HUES6 (cell line): ENCODE measurements at regions not wholly inside any gene's neighbourhood (a gene's known extent, or its start where the extent isn't known, plus 50 kb on each side); places are given as distances from the start of the nearest gene placed in this dataset.
"Not testable (repeated sequence)": the region's sequence is repeated elsewhere in the genome, so short reads cannot be mapped to it uniquely, and the experiment has no call there.

ENCODE experiments used
- H3K27ac ChIP-seq: 2 replicates; pipeline ENCODE4 v1.7.0; 2013; ENCODE audit warnings: low read depth, mild to moderate bottlenecking, low read length, inconsistent platforms
- H3K27me3 ChIP-seq: 2 replicates; pipeline ENCODE4 v1.6.1; 2013; ENCODE audit warnings: low read length; ENCODE audit not compliant: control insufficient read depth, insufficient read depth
- H3K36me3 ChIP-seq: 2 replicates; pipeline ENCODE4 v1.6.1; 2013; ENCODE audit warnings: low read length; ENCODE audit not compliant: control insufficient read depth, insufficient read depth
- H3K4me1 ChIP-seq: 2 replicates; pipeline ENCODE4 v1.6.1; 2013; ENCODE audit warnings: low read length; ENCODE audit not compliant: control insufficient read depth, insufficient read depth
- H3K4me3 ChIP-seq: 2 replicates; pipeline ENCODE4 v1.5.1; 2013; ENCODE audit warnings: low read depth, low read length
- H3K9ac ChIP-seq: one replicate; pipeline ENCODE4 v1.6.1; 2013; ENCODE audit warnings: mild to moderate bottlenecking, low read length
- H3K9me3 ChIP-seq: 2 replicates; pipeline ENCODE4 v1.6.1; 2013; ENCODE audit warnings: low read depth, low read length; ENCODE audit not compliant: control insufficient read depth, insufficient read depth

DNA sequence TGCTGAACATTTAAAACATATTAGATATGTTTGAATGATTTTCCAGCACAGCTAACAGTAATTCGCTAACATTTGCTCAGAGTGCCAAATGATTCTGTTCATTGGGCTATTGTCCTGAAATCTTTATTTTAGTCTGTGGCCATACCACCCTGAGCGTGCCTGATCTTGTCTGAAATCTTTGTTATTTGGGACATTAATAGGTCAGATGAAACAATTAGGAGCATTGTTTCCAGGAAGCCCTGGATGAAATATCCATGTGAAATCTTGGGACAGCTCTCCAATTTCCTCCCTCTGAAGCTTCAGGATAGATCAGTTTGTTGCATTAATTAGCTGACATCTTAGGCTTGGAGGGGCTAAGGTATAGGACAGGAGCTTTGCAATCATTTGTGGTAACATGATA is 512.0 kb downstream of the KIF20B start:
- H3K9ac ChIP-seq, result no peak overlapping the region
- no peak overlapping the region for H3K4me3 ChIP-seq
- no peaks in the 10 kb centered on the region for H3K4me1 ChIP-seq
- H3K27ac ChIP-seq, result no peak overlapping the region
- no peaks in the 10 kb centered on the region for H3K36me3 ChIP-seq
- peaks cover 9% of the 10 kb centered on the region for H3K9me3 ChIP-seq
- no peaks in the 10 kb centered on the region for H3K27me3 ChIP-seq

DNA sequence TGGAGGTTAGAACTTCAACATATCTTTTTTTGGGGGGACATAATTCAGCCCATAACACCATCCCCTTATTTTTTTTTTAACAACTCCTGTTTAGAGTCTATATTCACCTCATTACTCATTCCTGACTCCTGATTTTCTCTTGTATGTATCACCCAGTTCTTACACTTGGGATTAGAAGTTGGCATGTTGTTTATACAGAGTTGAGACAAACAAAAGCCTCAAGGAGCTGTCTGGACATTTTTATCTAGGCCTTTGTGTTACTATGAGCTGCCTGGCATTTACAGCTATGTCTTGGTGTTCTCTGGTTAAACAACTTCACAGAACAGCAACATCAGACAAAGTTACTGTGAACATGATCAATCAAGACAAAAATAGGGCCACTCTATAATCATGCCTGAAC is 517.5 kb downstream of the KIF20B start:
- H3K36me3 ChIP-seq, result no peaks in the 10 kb centered on the region
- H3K4me3 ChIP-seq, result no peak overlapping the region
- no peak overlapping the region for H3K9ac ChIP-seq
- no peaks in the 10 kb centered on the region for H3K27me3 ChIP-seq
- no peak overlapping the region for H3K27ac ChIP-seq
- H3K4me1 ChIP-seq, result peaks cover 3% of the 10 kb centered on the region; the same call in 1 of the 2 replicates
- no peaks in the 10 kb centered on the region for H3K9me3 ChIP-seq

DNA sequence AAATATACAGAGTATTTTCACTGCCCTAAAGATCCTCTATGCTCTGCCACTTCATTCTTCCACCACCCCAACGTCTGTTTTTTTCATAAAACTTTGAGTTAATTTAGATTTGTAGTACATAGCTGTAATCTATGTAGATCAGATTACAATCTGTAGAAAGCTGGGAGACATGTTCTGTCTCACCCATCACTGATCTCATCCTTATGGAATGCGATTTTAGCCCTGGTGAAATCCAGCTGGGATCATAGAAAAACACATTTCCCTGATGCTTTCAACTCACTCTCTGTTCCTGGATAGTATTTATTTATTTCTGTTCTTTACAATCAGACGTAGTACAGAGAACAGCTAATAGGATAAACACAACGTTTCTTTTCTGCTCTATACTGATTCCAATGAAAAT is 521.0 kb downstream of the KIF20B start:
- no peaks in the 10 kb centered on the region for H3K9me3 ChIP-seq
- H3K27ac ChIP-seq, result peak overlapping the region; percentile 53; the same call in 1 of the 2 replicates
- H3K27me3 ChIP-seq, result no peaks in the 10 kb centered on the region
- no peaks in the 10 kb centered on the region for H3K36me3 ChIP-seq
- H3K4me3 ChIP-seq, result no peak overlapping the region
- H3K9ac ChIP-seq, result no peak overlapping the region
- peaks cover 3% of the 10 kb centered on the region; the same call in 1 of the 2 replicates for H3K4me1 ChIP-seq

DNA sequence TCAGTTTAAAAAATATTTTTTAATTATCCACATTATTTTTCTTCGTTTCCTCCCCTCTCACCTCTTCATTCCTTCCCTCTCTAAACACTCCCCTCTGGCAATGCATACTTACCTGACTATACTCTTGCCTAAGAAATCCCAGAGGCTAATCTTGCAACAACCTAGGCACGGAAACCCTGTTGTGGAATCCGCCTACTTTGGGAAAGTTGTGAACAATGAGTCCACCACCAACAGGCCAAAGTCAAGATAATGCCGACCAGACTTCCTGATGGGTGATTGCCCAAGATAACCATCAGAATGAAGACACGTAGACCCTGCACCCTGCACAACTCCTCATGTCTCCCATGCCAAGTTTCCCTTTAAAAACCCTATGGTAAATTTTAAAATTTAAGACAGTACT is 521.5 kb downstream of the KIF20B start:
- no peaks in the 10 kb centered on the region for H3K9me3 ChIP-seq
- H3K27ac ChIP-seq, result no peak overlapping the region; the same call in 1 of the 2 replicates
- no peak overlapping the region for H3K4me3 ChIP-seq
- no peak overlapping the region for H3K9ac ChIP-seq
- no peaks in the 10 kb centered on the region for H3K36me3 ChIP-seq
- peaks cover 3% of the 10 kb centered on the region; the same call in 1 of the 2 replicates for H3K4me1 ChIP-seq
- no peaks in the 10 kb centered on the region for H3K27me3 ChIP-seq

DNA sequence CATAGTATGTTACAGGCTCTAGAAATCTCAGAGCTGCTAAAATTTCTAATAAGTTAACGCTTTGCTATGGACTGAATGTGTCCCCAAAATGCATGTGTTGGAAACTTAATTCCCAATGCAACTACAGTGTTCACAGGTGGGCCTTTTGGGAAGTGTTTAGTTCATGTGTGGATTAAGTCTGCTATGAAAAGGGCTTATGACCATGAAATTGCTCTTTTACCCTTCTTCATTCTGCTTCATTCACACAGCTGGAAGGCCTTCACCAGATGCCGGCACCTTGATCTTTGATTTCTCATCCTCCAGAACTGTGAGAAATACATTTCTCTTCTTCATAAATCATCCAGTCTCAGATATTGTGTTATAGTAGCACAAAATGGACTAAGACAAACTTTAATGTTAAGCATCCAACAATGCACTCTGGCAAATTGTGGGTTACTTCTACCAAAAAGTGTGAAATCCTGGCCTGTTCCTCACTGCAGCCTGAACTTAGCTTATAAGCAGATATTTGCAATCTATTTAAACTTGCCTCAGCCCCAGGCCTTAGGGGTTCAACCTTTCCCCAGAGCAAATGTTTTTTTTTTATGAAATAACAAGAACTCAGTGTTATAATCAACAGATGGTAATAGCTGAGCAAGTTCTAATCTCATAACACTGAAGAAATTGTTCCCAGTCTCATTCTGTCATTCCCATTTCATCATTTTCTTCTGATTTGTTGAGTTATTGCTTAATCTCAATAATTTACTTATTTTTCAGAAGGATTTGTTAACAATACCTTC is 523.6 kb downstream of the KIF20B start:
- Histone ChIP-seq H3K36me3 (no peaks in the 10 kb centered on the region), H3K9ac (no peak overlapping the region), H3K27ac (no peak overlapping the region), H3K4me3 (no peak overlapping the region), H3K4me1 (peaks cover 3% of the 10 kb centered on the region; the same call in 1 of the 2 replicates), H3K9me3 (no peaks in the 10 kb centered on the region), H3K27me3 (no peaks in the 10 kb centered on the region)

DNA sequence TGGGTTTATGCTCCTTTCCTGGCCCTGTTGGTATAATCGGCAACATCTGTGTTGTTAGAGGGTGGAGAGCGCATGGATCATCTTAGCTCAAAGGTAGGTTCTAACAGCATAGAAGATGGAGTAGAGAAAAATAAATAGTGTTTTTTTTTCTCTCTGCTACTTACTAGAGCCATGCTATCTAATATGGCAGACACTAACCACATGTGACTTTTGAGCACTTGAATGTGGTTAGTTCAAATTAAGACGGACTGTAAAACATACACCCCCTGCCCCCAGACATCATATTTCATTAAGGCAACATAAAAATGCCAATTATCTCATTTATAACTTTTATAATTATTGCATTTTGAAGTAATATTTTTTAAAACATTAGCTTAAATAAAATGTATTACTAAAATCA is 525.1 kb downstream of the KIF20B start:
- H3K4me3 ChIP-seq, result no peak overlapping the region
- H3K9ac ChIP-seq, result no peak overlapping the region
- H3K27me3 ChIP-seq, result no peaks in the 10 kb centered on the region

DNA sequence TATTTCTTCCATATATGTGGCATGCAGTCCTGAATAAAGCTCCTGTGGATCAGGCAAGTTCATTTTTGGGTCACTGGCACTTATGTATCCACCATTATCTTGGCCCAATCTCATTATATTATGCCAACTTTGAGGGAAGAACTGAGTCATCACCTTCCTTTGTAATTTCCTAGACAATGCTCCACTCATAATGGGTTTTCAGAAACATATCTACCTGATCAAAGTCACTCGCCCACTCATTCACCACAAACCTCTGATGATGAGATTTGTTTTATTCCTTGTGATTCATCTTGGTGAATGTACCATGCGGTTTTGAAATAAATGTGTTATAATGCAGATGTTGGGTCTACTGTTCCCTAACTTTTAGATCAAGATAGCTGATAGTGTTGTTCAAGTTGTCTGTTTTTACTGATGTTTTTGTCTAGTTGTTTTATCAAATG is 525.8 kb downstream of the KIF20B start:
- Histone ChIP-seq H3K27ac (no peak overlapping the region), H3K9me3 (no peaks in the 10 kb centered on the region), H3K4me3 (no peak overlapping the region), H3K27me3 (no peaks in the 10 kb centered on the region), H3K4me1 (peaks cover 3% of the 10 kb centered on the region; the same call in 1 of the 2 replicates), H3K9ac (no peak overlapping the region), H3K36me3 (no peaks in the 10 kb centered on the region)

More for the DNA sequence above, 525.1 kb downstream of the KIF20B start:
- H3K27ac ChIP-seq, result no peak overlapping the region
- no peaks in the 10 kb centered on the region for H3K36me3 ChIP-seq
- peaks cover 3% of the 10 kb centered on the region; the same call in 1 of the 2 replicates for H3K4me1 ChIP-seq
- no peaks in the 10 kb centered on the region for H3K9me3 ChIP-seq

DNA sequence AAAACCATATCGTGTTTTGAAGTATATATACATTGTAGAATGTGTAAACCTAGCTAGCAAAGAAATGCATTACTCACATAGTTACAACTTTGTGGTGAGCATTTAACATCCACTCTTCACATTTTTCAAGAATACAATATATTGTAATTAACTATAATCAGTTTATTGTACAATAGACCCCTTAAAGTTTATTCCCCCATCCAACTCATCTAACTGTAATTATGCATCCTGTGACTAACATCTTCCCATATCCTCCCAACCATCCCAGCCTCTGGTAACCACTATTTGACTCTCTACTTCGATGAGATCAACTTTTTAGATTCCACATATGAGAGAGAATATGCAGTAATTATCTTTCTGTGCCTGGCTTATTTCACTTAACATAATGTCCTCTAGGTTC is 526.4 kb downstream of the KIF20B start:
- Histone ChIP-seq H3K4me3 (no peak overlapping the region), H3K27ac (no peak overlapping the region), H3K9me3 (no peaks in the 10 kb centered on the region), H3K4me1 (0 out of 2 replicates have a peak, but pooled peaks cover 3% of the 10 kb centered on the region), H3K27me3 (no peaks in the 10 kb centered on the region), H3K36me3 (no peaks in the 10 kb centered on the region), H3K9ac (no peak overlapping the region)

DNA sequence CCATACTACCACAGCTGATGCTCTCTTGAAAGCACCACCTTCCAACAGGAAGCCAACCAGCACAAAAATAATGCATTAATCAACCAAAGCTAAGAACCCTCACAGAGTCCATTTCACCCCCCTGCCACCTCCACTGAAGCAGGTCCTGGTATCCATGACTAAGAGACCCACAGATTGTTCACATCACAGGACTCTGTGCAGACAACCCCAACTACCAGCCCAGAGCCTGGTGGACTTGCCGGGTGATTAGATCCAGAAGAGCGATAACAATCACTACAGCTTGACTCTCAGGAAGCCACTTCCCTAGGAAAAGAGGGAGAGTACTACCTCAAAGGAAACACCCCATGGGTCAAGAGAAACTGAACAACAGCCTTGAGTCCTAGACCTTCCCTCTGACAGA is 528.1 kb downstream of the KIF20B start:
- H3K9me3 ChIP-seq, result no peaks in the 10 kb centered on the region
- no peaks in the 10 kb centered on the region for H3K36me3 ChIP-seq
- no peak overlapping the region for H3K27ac ChIP-seq
- H3K4me1 ChIP-seq, result no peaks in the 10 kb centered on the region
- H3K9ac ChIP-seq, result no peak overlapping the region
- no peak overlapping the region for H3K4me3 ChIP-seq
- H3K27me3 ChIP-seq, result no peaks in the 10 kb centered on the region

DNA sequence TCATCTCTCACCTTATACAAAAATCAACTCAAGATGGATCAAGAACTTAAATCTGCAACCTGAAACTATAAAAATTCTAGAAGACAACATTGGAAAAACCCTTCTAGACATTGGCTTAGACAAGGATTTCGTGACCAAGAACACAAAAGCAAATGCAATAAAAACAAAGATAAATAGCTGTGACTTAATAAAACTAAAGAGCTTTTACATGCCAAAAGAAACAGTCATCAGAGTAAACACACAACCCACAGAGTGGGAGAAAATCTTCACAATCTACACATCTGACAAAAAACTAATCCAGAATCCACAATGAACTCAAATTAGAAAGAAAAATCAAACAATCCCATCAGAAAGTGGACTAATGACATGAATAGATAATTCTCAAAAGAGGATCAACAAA is 532.4 kb downstream of the KIF20B start:
- H3K9ac ChIP-seq, H3K4me3 ChIP-seq, H3K4me1 ChIP-seq, H3K36me3 ChIP-seq, H3K27ac ChIP-seq, H3K9me3 ChIP-seq, H3K27me3 ChIP-seq: not testable (repeated sequence)

DNA sequence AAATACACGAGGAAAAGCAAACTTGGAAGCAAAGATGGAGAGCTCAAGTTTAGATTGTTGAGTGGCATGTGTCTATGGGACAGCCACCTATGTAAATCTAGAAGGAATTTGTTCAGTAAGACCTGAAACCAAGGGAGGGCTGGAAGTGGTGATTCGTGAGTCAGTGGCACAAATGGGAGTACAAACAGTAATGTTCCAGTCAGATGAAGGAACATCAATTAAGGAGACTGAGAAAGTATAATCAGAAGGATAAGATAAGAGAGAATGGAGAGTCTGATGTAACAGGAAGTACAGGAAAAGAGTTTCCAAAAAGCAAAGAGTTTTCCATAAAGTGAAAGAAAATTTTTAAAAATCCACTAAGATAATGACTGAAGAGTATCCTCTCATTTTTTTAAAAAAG is 544.2 kb downstream of the KIF20B start:
- H3K9me3 ChIP-seq, result no peaks in the 10 kb centered on the region
- H3K4me1 ChIP-seq, result no peaks in the 10 kb centered on the region
- no peaks in the 10 kb centered on the region for H3K27me3 ChIP-seq
- H3K27ac ChIP-seq, result no peak overlapping the region
- H3K36me3 ChIP-seq, result no peaks in the 10 kb centered on the region
- H3K4me3 ChIP-seq, result no peak overlapping the region
- H3K9ac ChIP-seq, result no peak overlapping the region
